H1 (cell line): ENCODE measurements at regions not wholly inside any gene's neighbourhood (a gene's known extent, or its start where the extent isn't known, plus 50 kb on each side); places are given as distances from the start of the nearest gene placed in this dataset.

ENCODE experiments used
- CTCF ChIA-PET: fragments of 300-600 bp; sonication (Branson Sonifier 250); formaldehyde crosslinking; loops from one replicate; lab custom pipeline; 2021; ENCODE audit not compliant: partially characterized antibody; lab: Charles Lee
- POLR2A ChIA-PET: fragments of 300-600 bp; sonication (Branson Sonifier 250); formaldehyde crosslinking; loops from one replicate; lab custom pipeline; 2021; ENCODE audit warnings: inconsistent platforms; ENCODE audit not compliant: partially characterized antibody; lab: Charles Lee
- DNase-seq, 2 experiments: peaks; one replicate each; pipeline versions ENCODE4 v3.0.0 to v3.0.0-alpha.2; 2010 to 2022; ENCODE audit warnings: low spot score in 2 of 2, low read depth in 1 of 2, mixed read lengths in 1 of 2
- FAIRE-seq: peaks from 2 replicates; lab custom pipeline; 2011; peaks lifted over from hg19 to GRCh38; lab: Jason Lieb, UNC
- H2AFZ ChIP-seq: 2 replicates; pipeline ENCODE4 v1.8.1; 2012; ENCODE audit warnings: low read length, inconsistent platforms
- H2AK5ac ChIP-seq: 2 replicates; pipeline ENCODE4 v1.6.1; 2013; ENCODE audit warnings: low read depth, low read length
- H2BK120ac ChIP-seq: replicated peaks from 2 replicates; pipeline ENCODE3; 2013; ENCODE audit warnings: low read depth, low read length, inconsistent platforms
- H2BK12ac ChIP-seq: 2 replicates; pipeline ENCODE4 v1.6.1; 2013; ENCODE audit warnings: low read depth, low read length
- H2BK15ac ChIP-seq: 2 replicates; pipeline ENCODE4 v1.6.1; 2013; ENCODE audit warnings: low read length
- H2BK20ac ChIP-seq: 2 replicates; pipeline ENCODE4 v1.6.1; 2013; ENCODE audit warnings: low read length
- H2BK5ac ChIP-seq: 2 replicates; pipeline ENCODE4 v1.6.1; 2013; ENCODE audit warnings: low read depth, low read length
- H3K14ac ChIP-seq: 2 replicates; pipeline ENCODE4 v1.6.1; 2013; ENCODE audit warnings: inconsistent platforms; ENCODE audit not compliant: insufficient read length
- H3K18ac ChIP-seq: 2 replicates; pipeline ENCODE4 v1.6.1; 2013; ENCODE audit warnings: low read length; ENCODE audit errors: extremely low read depth
- H3K23ac ChIP-seq: 2 replicates; pipeline ENCODE4 v1.6.1; 2013; ENCODE audit warnings: inconsistent platforms; ENCODE audit not compliant: insufficient read length
- H3K23me2 ChIP-seq: 2 replicates; pipeline ENCODE4 v1.6.1; 2013; ENCODE audit warnings: low read depth, low read length
- H3K27ac ChIP-seq: 2 replicates; pipeline ENCODE4 v1.6.1; 2011; ENCODE audit warnings: low read depth, low read length, inconsistent platforms
- H3K27me3 ChIP-seq, 4 experiments: replicated peaks in 1 of 4; 1 replicate in 1 of 4; 2 replicates in 3 of 4; pipeline versions ENCODE4 v1.6.1 to v1.8.1; 2011 to 2013; ENCODE audit warnings: low read length in 3 of 4, mild to moderate bottlenecking in 3 of 4, inconsistent platforms in 2 of 4, mixed read lengths in 2 of 4, moderate library complexity in 1 of 4; ENCODE audit not compliant: control insufficient read depth in 3 of 4, insufficient read depth in 3 of 4; ENCODE audit errors: extremely low read depth in 1 of 4
- H3K36me3 ChIP-seq, 4 experiments: 2 replicates each; pipeline versions ENCODE4 v1.6.1 to v1.8.1; 2011 to 2013; ENCODE audit warnings: mild to moderate bottlenecking in 4 of 4, low read length in 3 of 4, moderate library complexity in 2 of 4, control low read depth in 1 of 4, inconsistent platforms in 1 of 4; ENCODE audit not compliant: insufficient read depth in 4 of 4, control insufficient read depth in 2 of 4
- H3K4ac ChIP-seq: replicated peaks from 2 replicates; pipeline ENCODE3; 2013; ENCODE audit warnings: low read length, low read depth, mixed read lengths, inconsistent platforms; ENCODE audit not compliant: insufficient read length
- H3K4me1 ChIP-seq, 4 experiments: replicated peaks in 1 of 4; 1 replicate in 1 of 4; 2 replicates in 3 of 4; pipeline versions ENCODE4 v1.6.1 to v1.8.1; 2011 to 2013; ENCODE audit warnings: low read length in 3 of 4, inconsistent platforms in 2 of 4, mixed read lengths in 1 of 4; ENCODE audit not compliant: insufficient read depth in 4 of 4, control insufficient read depth in 3 of 4
- H3K4me2 ChIP-seq, 2 experiments: 2 replicates each; pipeline versions ENCODE4 v1.6.1 to v1.8.1; 2011 to 2013; ENCODE audit warnings: low read depth in 2 of 2, low read length in 2 of 2, control low read depth in 1 of 2, inconsistent platforms in 1 of 2, mild to moderate bottlenecking in 1 of 2; ENCODE audit not compliant: insufficient read depth in 1 of 2
- H3K4me3 ChIP-seq, 4 experiments: fragments of 200-600, 300-600 bp in 1 of 4; sonication (generic), shearing (Covaris generic), sonication (Bioruptor Twin) in 1 of 4; 2 replicates each; pipeline versions ENCODE4 v1.5.1 to v1.8.1; 2011 to 2016; ENCODE audit warnings: low read length in 4 of 4, low read depth in 3 of 4, control low read depth in 2 of 4, inconsistent platforms in 2 of 4, mild to moderate bottlenecking in 2 of 4, mixed read lengths in 1 of 4, moderate library complexity in 1 of 4; ENCODE audit not compliant: insufficient read depth in 2 of 4; ENCODE audit errors: extremely low read depth in 1 of 4
- H3K56ac ChIP-seq: replicated peaks from 2 replicates; pipeline ENCODE3; 2013; ENCODE audit warnings: low read depth, mild to moderate bottlenecking, mixed read lengths, low read length, inconsistent platforms; ENCODE audit not compliant: insufficient read length
- H3K79me1 ChIP-seq: 2 replicates; pipeline ENCODE4 v1.6.1; 2013; ENCODE audit warnings: low read depth, low read length, control low read depth
- H3K79me2 ChIP-seq, 2 experiments: 2 replicates each; pipeline versions ENCODE4 v1.6.1 to v1.8.1; 2012 to 2013; ENCODE audit warnings: low read length in 2 of 2, mild to moderate bottlenecking in 2 of 2, inconsistent platforms in 1 of 2; ENCODE audit not compliant: insufficient read depth in 2 of 2, control insufficient read depth in 1 of 2
- H3K9ac ChIP-seq, 4 experiments: replicated peaks in 1 of 4; 1 replicate in 1 of 4; 2 replicates in 3 of 4; pipeline versions ENCODE4 v1.6.1 to v1.8.1; 2011 to 2013; ENCODE audit warnings: low read depth in 3 of 4, low read length in 3 of 4, control low read depth in 2 of 4, mild to moderate bottlenecking in 2 of 4, moderate library complexity in 2 of 4, inconsistent platforms in 1 of 4; ENCODE audit errors: extremely low read depth in 1 of 4
- H3K9me3 ChIP-seq, 2 experiments: 2 replicates each; pipeline versions ENCODE4 v1.6.1 to v1.8.1; 2012 to 2013; ENCODE audit warnings: mild to moderate bottlenecking in 2 of 2, moderate library complexity in 2 of 2, control low read depth in 1 of 2, inconsistent platforms in 1 of 2, low read depth in 1 of 2, low read length in 1 of 2, mixed read lengths in 1 of 2; ENCODE audit not compliant: insufficient read depth in 2 of 2
- H4K20me1 ChIP-seq, 2 experiments: replicated peaks in 1 of 2; 2 replicates each; pipeline versions ENCODE3 to v1.8.1; 2011 to 2013; ENCODE audit warnings: inconsistent platforms in 2 of 2, low read length in 2 of 2, mild to moderate bottlenecking in 1 of 2; ENCODE audit not compliant: insufficient read depth in 2 of 2, control insufficient read depth in 1 of 2
- H4K5ac ChIP-seq: 2 replicates; pipeline ENCODE4 v1.6.1; 2013; ENCODE audit warnings: low read length, low read depth, mixed read lengths, inconsistent platforms; ENCODE audit not compliant: insufficient read length
- H4K8ac ChIP-seq: 2 replicates; pipeline ENCODE4 v1.8.0; 2013; ENCODE audit warnings: mild to moderate bottlenecking, moderate library complexity, low read length, inconsistent platforms; ENCODE audit not compliant: insufficient read depth; ENCODE audit errors: extremely low read depth
- H4K91ac ChIP-seq: replicated peaks from 2 replicates; pipeline ENCODE3; 2013; ENCODE audit warnings: low read length, mixed read lengths, inconsistent platforms; ENCODE audit not compliant: insufficient read length
- ATF2 ChIP-seq: IDR thresholded peaks from 2 replicates; pipeline ENCODE4 v1.6.1; 2012; ENCODE audit warnings: low read length, inconsistent platforms
- BCL11A ChIP-seq, 2 experiments: IDR thresholded peaks; one replicate each; pipeline ENCODE4 v1.6.1; 2011; ENCODE audit warnings: low read depth in 2 of 2, low read length in 2 of 2, mild to moderate bottlenecking in 2 of 2
- CEBPB ChIP-seq: IDR thresholded peaks from 2 replicates; pipeline ENCODE4 v1.6.1; 2012; ENCODE audit warnings: low read depth, low read length
- CHD2 ChIP-seq: IDR thresholded peaks from 2 replicates; pipeline ENCODE4 v1.6.1; 2012; ENCODE audit warnings: low read length, improper control_type of control experiment
- GABPA ChIP-seq: IDR thresholded peaks from 2 replicates; pipeline ENCODE4 v1.6.1; 2011; ENCODE audit warnings: mild to moderate bottlenecking, low read length, moderate library complexity, borderline replicate concordance; ENCODE audit not compliant: insufficient read depth
- NANOG ChIP-seq: IDR thresholded peaks from 2 replicates; pipeline ENCODE4 v1.6.1; 2011; ENCODE audit warnings: low read length, low read depth, mild to moderate bottlenecking, inconsistent platforms; ENCODE audit not compliant: insufficient read depth, poor library complexity, severe bottlenecking
- RAD21 ChIP-seq, 2 experiments: IDR thresholded peaks in 1 of 2; conservative IDR thresholded peaks in 1 of 2; 2 replicates each; pipeline ENCODE4 v1.6.1; 2011; ENCODE audit warnings: low read depth in 2 of 2, low read length in 2 of 2, improper control_type of control experiment in 1 of 2, inconsistent platforms in 1 of 2, mild to moderate bottlenecking in 1 of 2, moderate library complexity in 1 of 2
- SP2 ChIP-seq: IDR thresholded peaks from 2 replicates; pipeline ENCODE4 v1.6.1; 2012; ENCODE audit warnings: mild to moderate bottlenecking, low read length, inconsistent platforms
- SP4 ChIP-seq: IDR thresholded peaks from 2 replicates; pipeline ENCODE4 v1.6.1; 2012; ENCODE audit warnings: low read length, inconsistent platforms
- TAF7 ChIP-seq: optimal IDR thresholded peaks from 2 replicates; pipeline ENCODE3; 2011; ENCODE audit warnings: low read depth, mild to moderate bottlenecking, inconsistent platforms, low read length, moderate library complexity, borderline replicate concordance
- TCF12 ChIP-seq: IDR thresholded peaks from 2 replicates; pipeline ENCODE4 v1.6.1; 2011; ENCODE audit warnings: low read depth, mild to moderate bottlenecking, low read length
- ZNF274 ChIP-seq: IDR thresholded peaks from 2 replicates; pipeline ENCODE4 v1.7.0; 2012; ENCODE audit warnings: low read length, borderline replicate concordance; ENCODE audit errors: extremely low read depth
- WGBS, 2 experiments: shearing (Covaris generic) in 1 of 2; methylation state at CpG; one replicate each; pipeline versions ENCODE4 v1.1.6 to v1.1.7; 2013 to 2015; ENCODE audit warnings: low lambda C conversion rate in 2 of 2, mixed read lengths in 2 of 2, inconsistent platforms in 1 of 2, low coverage in 1 of 2, missing lambda C conversion rate in 1 of 2; ENCODE audit not compliant: insufficient replicate concordance in 2 of 2, insufficient coverage in 1 of 2, insufficient read length in 1 of 2; ENCODE audit errors: extremely low coverage in 1 of 2, missing lambda C conversion rate in 1 of 2; 5-methylcytosine and 5-hydroxymethylcytosine counted together
- TF ChIP-seq, protein P1 (sequence below): IDR thresholded peaks from 2 replicates; pipeline ENCODE4 v1.6.1; 2011; ENCODE audit warnings: low read depth, mild to moderate bottlenecking, low read length; ENCODE audit not compliant: insufficient read depth

DNA sequence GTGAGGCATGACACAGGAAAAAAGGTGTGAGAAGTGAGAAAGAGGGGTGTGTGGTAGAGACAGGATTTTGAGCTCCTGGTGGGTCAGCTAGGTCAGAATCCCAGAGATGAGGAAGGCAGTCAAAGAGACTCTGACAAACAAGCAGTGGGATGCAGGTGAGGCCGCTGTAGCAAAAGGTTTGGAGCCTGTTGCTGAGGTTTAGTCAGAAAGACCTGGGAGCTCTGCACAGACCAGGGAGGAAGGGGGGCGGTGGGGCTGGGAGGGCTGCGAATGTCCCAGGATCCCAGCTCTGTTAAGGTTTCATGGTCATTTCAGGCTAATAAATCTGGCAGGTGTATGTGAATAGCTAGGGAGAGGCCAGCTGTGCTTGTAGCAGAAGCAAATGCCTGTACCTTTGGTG, 373.9 kb upstream of the SYNCRIP start:
- Histone ChIP-seq H2BK12ac (no peak overlapping the region), H3K9me3 (no peaks in the 10 kb centered on the region; a peak in 1 of 4 replicates), H2AFZ (no peak overlapping the region), H2BK120ac (no peak overlapping the region), H4K91ac (no peak overlapping the region), H3K27ac (no peak overlapping the region), H3K4ac (no peak overlapping the region), H3K4me3 (no peak overlapping the region), H3K23ac (no peak overlapping the region), H2BK20ac (no peak overlapping the region), H4K5ac (no peak overlapping the region), H2AK5ac (no peak overlapping the region), H3K9ac (no peak overlapping the region), H2BK5ac (no peak overlapping the region), H4K20me1 (no peaks in the 10 kb centered on the region), H3K18ac (no peak overlapping the region), H3K79me1 (no peaks in the 10 kb centered on the region), H3K79me2 (no peaks in the 10 kb centered on the region), H3K14ac (no peak overlapping the region), H3K36me3 (no peaks in the 10 kb centered on the region), H2BK15ac (no peak overlapping the region), H3K27me3 (no peaks in the 10 kb centered on the region), H3K4me1 (no peaks in the 10 kb centered on the region), H4K8ac (no peak overlapping the region), H3K4me2 (no peak overlapping the region), H3K56ac (no peak overlapping the region), H3K23me2 (no peaks in the 10 kb centered on the region)
- FAIRE-seq = no peak
- ChIA-PET POLR2A (no interaction called here), CTCF (no interaction called here)
- 63% methylated on average over 1 of the region's 3 CpGs; no CpG with 5 or more reads in 1 of the 2 experiments for whole genome bisulfite sequencing, 2 experiments
- DNase-seq = no peak
- TF ChIP-seq CEBPB (no peak), SP4 (no peak), TCF12 (no peak), TAF7 (no peak), CHD2 (no peak), RAD21 (IDR thresholded peaks at IDR 0.05 in 1 of 2, conservative IDR thresholded peaks at IDR 0.05 in 1 of 2; ENCODE audit: low read depth in 2 of 2, low read length in 2 of 2) (no peak), SP2 (no peak), ZNF274 (no peak), BCL11A (IDR thresholded peaks at IDR 0.05; ENCODE audit: low read depth in 2 of 2, low read length in 2 of 2) (no peak), GABPA (no peak), ATF2 (no peak), NANOG (no peak)
- TF ChIP-seq, protein P1, sequence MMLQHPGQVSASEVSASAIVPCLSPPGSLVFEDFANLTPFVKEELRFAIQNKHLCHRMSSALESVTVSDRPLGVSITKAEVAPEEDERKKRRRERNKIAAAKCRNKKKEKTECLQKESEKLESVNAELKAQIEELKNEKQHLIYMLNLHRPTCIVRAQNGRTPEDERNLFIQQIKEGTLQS = no peak
